HG02623 (cell line): ENCODE measurements at regions not wholly inside any gene's neighbourhood (a gene's known extent, or its start where the extent isn't known, plus 50 kb on each side); places are given as distances from the start of the nearest gene placed in this dataset.
"Not testable (repeated sequence)": the region's sequence is repeated elsewhere in the genome, so short reads cannot be mapped to it uniquely, and the experiment has no call there.

Experiments
- ATAC-seq: cut with Tn5 transposase; IDR thresholded peaks from one replicate; pipeline ENCODE4 v1.9.1; 2021; ENCODE audit warnings: moderate library complexity; ENCODE audit not compliant: unreplicated experiment

- ATAC-seq, result not testable (repeated sequence)
These were observed 52.5 kb downstream of the KIAA0408 start for GRCh38 chr6:127406722-127407121.

GRCh38 chr6:127406122-127406521 lies 53.1 kb downstream of the KIAA0408 start:
- no peak for ATAC-seq

- ATAC-seq, result no peak
These were observed 54.5 kb downstream of the KIAA0408 start for GRCh38 chr6:127404594-127405178.

- peak; percentile 75 for ATAC-seq
These were observed 55.1 kb downstream of the KIAA0408 start for GRCh38 chr6:127404133-127404532.

- ATAC-seq, result peak; percentile 81
These were observed 55.6 kb downstream of the KIAA0408 start for GRCh38 chr6:127403636-127404035.

- peak; percentile 27 for ATAC-seq
These were observed 56.1 kb downstream of the KIAA0408 start for GRCh38 chr6:127402890-127403617.

GRCh38 chr6:127397729-127398630 lies 54.6 kb upstream of the ECHDC1 start:
- ATAC-seq, result no peak

GRCh38 chr6:127397171-127397597 lies 53.8 kb upstream of the ECHDC1 start:
- ATAC-seq, result not testable (repeated sequence)
